ENCODE measurements at regions not wholly inside any gene's neighbourhood (a gene's known extent, or its start where the extent isn't known, plus 50 kb on each side); places are given as distances from the start of the nearest gene placed in this dataset.

DNA sequence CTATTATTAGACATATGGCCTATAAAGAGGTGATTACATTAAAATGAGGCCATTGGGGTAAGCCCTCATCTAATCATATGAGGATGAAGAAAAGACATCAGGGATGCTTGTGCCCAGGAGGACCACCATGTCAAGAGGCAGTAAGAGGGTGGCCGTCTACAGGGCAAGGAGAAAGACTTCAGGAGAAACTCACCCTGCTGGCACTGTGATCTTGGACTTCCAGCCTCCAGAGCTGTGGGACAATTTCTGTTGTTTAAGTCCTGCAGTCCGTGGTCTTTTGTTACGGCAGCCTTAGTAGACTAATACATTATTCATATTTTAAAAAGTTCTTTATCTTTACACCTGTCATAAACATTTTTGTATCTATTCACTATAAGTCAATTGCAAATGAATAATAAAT, 290.0 kb downstream of the PRL start:
- DNase-seq: no peak

DNA sequence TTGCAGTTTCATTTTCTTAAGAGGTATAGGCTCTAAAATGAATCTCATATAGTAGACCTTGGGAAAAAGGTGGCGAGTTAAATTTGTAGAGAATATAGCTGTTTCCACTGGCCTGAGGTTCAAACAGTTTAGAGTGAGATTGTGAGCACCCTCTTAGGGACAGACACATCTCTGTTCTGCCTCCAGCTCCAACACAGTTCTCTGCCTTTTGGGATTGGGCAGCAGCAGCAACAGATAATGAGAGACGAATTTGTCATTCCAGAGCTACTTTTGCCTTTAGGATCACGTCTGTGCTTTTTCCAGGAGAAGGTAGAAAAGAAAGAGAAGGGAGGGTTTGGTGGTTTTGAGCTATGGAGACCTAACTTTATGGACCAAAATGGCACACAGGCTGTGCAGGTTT, 289.4 kb downstream of the PRL start:
- DNase-seq: no peak

DNA sequence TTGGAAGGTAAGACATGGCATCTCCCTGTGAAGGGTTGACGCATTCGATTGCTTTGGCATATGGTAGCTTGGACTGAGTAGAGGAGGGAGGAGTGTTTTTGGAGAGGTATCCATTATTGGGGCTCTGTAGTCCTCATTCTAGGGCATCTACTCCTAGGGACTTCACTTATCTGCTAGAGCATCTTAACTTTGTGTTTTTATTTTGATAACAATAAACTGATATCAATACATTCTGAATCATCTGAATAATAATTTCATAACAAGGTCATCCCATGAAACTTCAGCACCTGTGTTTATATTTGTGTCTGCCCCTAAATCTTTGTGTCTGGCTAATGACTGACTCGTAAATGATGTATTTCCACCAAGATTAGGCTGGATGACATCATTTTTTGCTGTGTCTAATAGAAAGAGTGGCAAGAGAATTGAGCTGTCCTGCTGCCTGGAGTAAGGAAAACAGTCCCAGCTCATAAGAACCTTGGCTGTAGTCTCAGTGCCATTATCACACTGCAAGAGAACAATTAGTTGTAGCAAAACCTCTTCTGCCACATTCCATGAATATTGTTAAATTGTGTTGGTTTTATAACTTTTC, 288.5 kb downstream of the PRL start:
- no peak for DNase-seq

DNA sequence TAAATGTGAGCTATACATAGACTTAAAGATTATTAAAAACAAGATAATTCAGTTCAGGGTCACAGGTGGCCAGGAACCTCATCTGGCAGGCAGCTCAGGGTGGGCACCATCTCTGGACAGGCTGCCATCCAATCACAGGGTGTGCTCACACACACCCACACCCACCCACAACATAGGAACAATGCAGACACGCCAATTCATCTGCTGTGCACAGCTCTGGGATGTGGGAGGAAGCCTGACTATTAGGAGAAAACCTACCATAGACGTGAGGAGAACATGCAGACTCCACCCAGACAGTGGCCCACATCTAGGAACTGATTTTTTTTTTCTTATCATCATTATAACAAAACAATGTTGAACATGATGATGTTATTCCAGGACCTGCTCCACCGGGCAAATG, 286.7 kb downstream of the PRL start:
- DNase-seq: no peak

DNA sequence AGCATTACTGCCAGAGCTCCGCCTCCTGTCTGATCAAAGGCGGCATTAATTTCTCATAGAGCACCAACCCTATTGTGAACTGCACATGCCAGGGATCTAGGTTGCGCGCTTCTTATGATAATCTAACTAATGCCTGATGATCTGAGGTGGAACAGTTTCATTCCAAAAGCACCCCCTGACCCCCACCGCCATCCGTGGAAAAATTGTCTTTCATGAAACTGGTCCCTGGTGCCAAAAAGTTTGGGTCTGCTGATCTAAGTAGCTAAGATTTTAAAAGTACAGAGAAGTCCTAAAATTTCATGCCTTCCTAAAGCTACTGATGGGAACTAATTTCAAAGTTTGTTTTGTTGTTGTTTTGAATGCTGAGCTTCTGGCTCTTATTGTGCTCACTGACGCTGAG, 281.6 kb downstream of the PRL start:
- no peak for DNase-seq

DNA sequence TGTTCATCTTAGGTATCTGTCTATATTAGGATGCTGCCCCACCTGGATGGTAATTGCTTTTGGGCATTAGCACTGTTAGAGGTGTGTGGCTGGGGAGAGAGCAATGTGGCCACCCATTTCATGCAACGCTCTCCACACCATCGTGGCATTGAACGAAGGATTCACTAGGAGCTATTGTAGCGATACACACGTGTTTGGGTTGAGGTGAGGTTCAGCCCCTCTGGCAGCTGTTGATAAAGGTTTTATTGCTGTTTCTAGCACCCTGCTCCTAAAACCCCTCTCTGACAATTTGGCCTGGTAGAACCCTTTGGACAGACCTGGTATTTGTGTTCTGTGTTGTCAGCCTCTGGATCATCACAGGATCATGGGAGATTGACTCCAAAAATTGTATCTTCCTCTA, 280.9 kb downstream of the PRL start:
- DNase-seq: no peak

DNA sequence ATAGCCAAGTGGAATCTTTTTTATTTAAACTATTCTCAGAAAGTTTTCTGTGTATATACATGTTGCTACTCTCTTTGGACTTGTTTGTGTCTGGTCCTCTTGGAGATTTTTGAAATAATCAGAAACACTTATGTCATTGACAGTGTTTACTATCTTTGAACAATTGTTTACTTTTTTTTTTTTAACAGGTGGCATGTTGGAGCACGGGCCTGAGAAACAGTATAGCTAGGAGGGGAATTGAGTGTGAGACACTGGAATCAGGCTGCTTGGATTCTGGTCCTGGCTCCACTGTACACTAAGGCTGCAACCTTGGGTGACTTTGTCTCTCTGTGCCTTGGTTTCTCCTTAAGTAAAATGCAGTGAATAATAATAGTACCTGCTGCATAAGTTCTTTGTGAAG, 279.6 kb downstream of the PRL start:
- no peak for DNase-seq

DNA sequence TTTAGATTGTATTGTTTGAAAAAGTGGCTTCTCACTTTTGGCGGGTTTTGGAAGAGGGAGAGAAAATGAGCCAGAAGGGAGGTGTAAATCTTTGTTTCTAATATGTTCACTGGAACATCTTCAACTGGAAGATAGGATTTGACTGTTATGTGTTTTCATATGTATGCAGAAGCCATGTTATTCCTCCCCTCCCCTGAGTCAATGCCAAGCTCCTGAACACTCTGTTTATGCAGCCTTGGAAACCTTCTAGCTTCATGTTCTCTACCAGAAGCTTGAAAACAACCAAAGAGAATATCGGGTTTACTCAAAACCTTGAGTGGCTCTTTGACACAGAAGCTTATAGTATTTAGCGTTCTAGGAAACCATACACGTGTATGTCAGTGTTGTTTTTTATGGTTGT, 279.1 kb downstream of the PRL start:
- no peak for DNase-seq

DNA sequence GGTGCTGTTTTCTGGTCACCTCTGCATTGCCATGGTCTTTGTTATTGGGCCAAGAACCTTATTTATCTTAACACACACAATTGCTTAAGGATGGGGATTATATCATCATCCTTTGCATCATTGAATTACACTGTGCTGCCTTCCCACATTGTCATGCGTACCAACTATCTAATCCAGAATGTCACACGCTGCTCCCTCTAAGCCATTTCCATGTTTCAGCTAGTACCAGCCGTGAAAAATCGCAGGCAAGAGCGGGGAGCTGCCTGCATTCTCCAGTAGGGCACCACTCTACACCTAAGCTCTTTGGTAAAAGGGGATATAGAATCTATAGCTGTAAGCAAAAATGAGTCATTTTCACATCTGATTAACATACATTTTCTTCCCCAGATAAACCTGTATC, 277.0 kb downstream of the PRL start:
- no peak for DNase-seq

DNA sequence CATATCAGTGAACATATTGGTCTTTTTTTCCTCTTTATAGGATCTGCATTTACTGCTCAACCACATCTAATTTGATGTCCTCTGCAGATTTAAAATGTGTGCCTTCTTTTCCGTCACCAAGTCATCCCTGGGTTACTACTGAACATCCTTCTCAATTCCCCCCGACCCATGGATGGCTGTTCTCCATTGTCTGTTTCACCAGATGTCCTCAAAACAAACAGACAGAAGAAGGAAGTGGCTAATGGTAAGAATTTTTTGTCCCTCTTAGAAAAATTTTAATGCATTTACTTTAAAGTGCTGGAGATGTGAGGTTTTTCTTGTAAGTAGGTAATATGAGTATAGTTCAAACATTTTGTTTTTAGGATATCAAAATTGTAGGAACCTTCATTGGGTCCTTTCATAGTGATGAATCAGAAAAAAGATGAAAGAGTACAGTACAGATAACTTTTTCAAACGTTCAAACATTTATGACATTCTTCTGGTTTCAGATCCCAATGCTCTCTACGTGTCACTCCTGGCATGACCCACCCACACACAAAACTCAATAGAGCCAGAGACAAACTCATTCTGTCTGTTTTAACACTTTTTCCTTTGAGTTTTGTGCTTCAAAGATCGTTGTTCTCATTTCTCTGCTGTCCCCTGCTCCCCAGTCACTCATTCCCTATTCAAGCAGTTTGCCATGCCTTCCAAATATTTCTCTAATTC, 276.4 kb downstream of the PRL start:
- DNase-seq: no peak

DNA sequence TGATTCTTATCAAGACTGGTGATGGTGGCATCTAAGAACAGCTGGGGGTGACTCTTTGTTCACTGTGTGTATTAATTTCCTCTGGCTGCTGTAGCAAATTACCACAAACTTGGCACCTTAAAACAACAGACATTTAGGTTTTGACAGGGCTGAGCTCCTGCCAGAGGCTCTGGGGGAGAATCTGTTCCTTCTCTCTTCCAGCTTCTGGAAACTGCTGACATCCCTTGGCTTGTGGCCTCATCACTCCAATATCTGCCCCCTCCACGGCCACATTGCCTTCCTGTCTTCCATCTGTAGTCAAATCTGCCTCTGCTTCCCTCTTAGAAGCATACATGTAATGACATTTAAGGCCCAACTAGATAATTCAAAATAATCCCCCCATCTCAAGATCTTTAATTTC, 274.9 kb downstream of the PRL start:
- DNase-seq: no peak

DNA sequence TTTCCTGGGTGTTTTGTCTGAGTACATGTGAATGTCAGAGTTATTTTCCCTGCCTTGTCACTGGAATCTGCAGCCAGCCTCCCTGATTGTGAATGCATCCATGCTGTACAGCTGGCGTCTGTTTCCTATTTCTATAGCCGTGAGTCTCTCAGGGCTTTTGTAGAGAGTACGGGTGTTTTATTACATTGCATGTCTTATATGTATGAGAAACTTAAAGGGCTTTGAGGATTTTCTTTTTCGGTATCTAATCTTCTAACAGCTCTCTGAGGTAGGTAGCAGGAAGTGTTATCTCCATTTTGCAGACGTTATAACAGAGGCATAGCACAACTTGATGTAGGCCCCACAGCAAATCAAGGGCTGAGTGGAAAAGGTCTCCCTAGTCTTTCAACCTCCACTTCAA, 272.9 kb downstream of the PRL start:
- DNase-seq: no peak

DNA sequence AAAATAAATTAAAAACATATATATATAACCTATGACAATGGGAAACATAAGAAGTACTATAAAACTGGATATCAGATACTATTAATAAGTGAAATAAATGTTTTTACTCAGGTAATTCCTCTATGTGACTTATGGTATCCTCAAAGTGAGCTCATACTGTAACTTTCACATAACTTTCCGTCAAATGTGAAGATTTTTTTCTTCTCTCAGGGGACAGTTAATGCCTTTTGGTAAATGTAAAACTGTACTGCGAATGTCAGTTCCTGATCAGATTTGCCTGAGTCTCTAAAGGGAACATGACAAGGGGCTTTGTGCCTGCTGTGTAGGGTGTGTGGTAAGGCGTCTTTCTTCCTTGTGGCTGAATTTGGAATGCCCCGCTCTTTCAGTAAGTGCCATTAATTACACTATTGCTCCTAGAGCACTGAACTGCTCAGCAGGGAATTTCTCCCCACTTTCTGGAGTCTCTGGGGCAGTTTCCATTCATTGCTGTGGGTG, 271.8 kb downstream of the PRL start:
- DNase-seq: no peak

DNA sequence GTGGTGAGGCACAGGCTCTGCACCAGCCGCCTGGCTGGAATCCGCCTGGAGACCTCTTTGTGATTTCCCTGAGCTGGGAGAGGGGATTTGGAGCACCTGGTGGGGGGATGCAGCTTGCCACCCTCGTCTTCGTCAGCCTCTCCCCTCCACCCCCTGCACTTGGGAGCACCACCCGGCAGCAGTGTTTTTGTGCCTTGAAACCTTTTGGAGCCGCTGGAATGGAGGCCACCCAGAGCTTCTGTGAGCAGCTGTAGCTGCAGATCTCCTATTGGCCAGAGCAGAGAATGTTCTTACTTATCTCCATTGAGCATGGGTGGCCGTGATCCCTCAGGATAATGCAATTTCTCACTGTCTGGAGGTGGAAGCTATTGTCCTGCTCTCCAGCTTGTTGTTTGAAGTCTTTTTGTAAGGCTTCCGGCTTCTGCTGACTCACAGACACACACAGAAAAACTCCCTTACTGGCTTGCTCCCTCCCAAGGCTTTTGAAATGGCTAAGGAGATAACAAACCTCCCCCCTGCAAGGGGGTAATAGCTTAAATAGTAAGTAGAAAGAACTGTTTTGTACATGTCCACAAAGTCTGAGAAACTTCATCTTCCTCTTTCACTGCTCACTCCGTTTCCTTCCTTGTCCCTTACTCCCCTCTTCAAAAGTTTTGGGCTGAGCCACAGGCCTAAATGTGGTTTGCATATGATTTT, 271.2 kb downstream of the PRL start:
- DNase-seq: no peak

DNA sequence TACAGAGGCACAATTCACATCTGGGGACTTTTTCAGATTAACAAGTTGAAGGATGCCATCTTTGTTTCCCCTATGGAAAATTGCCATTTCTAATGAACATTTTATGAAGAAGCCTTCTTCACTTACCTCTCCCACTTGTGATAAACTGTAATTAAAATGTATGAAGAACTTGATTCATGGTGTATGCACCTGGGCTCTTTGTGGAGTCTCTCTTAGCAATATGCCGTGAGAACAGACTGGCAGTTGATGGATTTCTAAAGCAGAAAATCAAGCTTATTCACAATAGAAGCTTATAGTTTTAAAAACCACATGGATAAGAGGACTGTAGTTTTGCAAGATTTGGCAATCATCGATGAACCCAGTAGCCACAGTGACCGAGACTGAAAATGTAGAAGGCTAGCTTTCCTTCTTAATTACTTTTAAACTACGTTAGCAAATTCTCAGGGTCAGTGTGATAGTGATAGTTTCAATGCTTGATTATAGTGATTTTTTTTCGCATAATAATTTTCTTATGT, 270.6 kb downstream of the PRL start:
- DNase-seq: no peak

DNA sequence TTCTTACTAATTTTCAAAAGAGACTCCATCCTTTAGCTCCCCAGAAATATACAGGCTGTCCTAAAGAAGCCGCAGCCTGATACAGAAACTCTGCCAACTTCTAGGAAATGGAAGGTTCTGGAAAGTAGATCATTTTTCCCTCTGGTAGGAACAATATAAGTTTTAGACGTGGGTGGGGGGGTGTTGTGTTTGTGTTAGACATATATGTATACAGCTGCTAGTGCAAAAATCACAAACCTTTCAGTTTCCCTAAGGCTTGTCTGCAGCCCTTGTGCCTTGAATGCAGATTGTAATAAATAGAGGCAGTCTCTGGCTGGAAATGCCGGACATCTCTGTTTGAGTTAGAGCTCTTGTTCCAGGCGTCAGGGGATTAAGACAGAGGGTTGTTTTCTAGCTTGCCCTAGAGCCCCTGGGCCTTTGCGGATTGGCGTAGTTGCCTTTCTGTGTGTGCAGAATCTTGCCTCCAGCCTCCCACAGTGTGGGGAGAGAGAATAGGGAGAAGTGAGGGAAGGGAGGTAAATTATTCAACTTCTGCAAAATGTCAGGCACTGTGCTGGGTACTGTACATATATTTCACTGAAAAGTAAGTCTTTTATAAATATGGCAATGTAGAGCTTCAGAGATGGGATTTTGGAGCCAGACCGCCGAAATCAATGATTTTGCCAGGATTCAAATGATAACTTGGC, 269.7 kb downstream of the PRL start:
- no peak for DNase-seq

DNA sequence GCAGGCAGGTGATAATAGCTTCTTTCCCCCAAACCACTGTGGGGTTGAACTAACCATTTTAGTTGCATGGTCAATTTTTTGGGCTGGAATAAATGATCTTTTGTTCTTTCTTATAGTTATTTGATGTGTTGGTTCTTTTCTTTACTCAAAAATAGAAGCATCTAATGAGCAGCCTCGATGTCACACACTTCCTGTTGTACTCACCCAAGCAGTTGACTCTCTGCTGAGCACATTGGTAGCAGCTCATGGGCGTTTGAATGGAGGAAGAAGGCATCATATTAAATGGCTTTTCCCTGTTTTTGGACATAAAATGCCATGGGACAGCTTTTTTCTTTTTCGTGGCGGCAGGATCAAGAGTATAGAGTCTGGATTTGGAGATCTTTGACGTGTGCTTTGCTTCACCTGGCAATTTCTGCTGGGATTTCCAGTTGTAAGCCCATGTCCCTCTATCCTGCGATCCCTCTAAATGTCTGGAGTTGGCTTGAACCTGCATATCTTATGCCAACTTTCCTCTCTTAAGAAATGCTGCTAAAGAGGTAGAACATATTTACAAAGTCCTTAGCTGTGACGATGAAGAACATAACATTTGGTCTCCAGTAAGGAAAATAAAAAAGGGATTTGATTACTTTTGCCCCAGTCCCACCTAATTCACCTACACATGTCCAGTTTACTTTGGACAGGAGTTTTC, 268.3 kb downstream of the PRL start:
- no peak for DNase-seq

DNA sequence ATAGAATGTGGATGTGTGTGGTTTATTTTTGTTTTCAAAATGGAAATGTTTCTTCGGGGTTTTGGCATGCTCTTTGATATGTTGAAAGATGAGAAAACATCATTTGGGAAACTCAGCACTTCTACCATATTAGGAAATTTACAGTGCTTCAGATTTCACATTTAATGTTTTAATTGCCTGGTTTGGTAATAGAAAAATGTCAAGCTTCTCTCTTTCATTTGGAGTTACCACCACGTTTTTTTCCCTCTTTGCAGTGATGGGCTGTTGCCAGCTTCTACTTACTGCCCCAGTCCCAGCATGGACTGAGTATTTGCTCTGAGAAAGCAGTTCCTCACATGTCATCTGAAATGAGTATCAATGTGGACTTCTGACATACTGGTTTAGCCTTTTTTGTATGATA, 267.7 kb downstream of the PRL start:
- no peak for DNase-seq

DNA sequence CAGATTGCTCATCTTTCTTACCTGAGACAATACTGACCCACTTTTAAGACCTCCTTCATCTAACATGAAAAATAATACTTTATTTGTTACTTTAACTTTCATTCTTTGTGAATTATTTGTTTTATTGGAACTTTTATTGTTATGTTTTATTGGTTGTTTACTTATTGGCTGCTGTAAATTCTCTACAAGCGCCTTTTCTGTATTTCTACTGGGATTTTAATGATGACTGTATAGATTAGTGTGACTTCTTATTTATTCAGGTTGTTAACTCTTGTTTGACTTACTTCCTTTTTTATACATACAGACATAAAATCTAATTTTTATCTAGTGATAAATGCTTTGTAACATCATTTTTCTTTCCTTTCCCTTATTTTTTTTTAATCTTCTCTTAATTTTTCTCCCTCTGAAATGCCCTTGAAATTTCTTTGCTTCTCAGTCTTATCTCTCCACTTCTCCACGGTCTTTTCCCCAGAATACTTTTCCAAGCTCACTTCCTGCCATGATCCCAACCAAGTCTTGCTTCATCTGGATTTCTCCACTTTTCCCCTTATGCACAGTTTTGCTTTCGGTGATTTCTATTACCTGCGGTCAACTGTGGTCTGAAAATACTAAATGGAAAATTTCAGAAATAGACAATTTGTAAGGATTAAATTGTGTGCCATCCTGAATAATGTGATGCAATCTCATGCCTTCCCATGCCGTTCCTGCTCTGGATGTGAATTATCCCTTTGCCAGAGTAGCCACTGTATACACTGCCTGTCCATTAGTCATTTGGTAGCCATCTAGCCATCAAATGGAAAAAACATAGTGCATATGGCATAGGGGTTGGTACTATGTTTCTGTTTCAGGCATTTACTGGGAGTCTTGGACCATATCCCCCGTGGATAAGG, 265.9 kb downstream of the PRL start:
- no peak for DNase-seq

DNA sequence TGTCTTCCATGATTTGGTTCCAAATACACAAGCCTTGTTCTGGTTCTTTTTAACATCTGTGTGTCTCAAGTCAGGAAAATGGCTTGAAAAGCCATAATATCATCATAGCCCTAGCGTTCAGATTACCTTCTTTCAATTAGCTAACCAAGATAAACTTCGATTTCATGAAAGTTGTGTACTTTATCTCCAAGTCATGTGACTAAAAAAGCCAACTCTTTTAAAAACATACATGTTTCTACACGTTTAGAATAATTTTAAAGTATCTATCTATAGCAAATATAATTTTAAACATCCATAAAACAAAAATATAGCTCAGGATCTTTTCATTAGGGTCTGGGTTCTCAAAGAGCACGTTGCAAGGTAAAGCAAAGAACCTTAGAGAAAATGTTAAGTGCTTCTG, 261.1 kb downstream of the PRL start:
- DNase-seq: no peak

DNA sequence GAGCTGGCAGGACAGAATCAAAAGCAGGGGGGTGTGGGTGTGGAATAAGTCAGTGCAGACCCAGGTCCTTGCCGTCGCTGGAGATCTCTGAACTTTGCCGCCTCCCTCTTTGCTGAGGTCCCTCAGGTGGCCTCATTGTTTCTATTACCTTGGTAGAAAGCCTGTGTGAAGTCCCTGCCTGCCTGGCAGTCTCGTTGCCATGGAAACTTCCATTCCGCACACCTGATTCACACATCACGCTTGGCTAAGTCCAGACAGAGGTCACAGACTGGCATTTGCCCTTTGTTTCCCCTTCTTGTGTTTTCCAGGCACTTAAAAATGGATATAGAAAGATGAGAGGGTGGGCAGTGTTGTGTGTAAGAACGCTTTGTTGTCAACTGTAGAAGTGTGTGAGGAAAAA, 260.6 kb downstream of the PRL start:
- DNase-seq: no peak

DNA sequence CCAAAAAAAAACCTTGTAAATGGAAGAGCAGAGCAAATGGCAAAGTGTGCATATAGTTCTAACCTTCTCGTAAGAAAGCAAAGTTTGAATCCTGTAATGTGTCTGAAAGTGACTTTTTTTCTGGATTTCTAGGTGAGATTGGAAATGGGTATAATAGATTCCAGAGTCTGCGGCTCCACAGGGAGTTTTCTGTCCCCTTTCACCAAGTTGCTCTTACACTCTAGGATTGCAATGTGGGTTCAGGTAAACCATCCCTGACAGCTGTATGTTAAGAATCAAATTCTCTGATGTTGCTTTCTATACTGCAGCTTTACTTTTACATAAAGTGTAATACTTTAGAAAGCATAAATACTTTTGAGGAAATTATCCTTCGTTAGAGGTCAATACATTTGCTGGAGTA, 260.1 kb downstream of the PRL start:
- DNase-seq: no peak

All from GOT3 (cell line).